HCT116 (cell line): ENCODE measurements at regions not wholly inside any gene's neighbourhood (a gene's known extent, or its start where the extent isn't known, plus 50 kb on each side); places are given as distances from the start of the nearest gene placed in this dataset.

Experiments
- ATAC-seq: fragments of 200-7000 bp; cut with Tn5 transposase; 2 replicates; pipeline ENCODE4 v1.9.1; 2020; ENCODE audit warnings: mild to moderate bottlenecking, moderate library complexity
- BruUV-seq: library from RNA; stranded (reverse); fragments of 400-500 nt; replicated peaks from 2 replicates; lab custom pipeline; 2021; lab: Mats Ljungman, UMichigan
- CTCF ChIA-PET: fragments of 300-600 bp; sonication (Branson Sonifier 250); formaldehyde crosslinking; loops from one replicate; lab custom pipeline; 2021; ENCODE audit warnings: antibody characterized with exemption; lab: Charles Lee
- POLR2A ChIA-PET: fragments of 300-600, 350-600 bp; sonication (Branson Sonifier 250); formaldehyde crosslinking; loops from one replicate; lab custom pipeline; 2021; ENCODE audit warnings: antibody characterized with exemption; lab: Charles Lee
- RAD21 ChIA-PET, 2 experiments: fragments of 300-600 bp; sonication (Branson Sonifier 250); formaldehyde crosslinking; loops; one replicate each; lab custom pipeline; 2023; ENCODE audit warnings: low total read pairs in 2 of 2; ENCODE audit not compliant: uncharacterized antibody in 2 of 2, unreplicated experiment in 2 of 2, low non-redundant PET in 1 of 2; lab: Charles Lee
- DNase-seq: peaks from one replicate; pipeline ENCODE4 v3.0.0-alpha.2; 2010; ENCODE audit warnings: low read depth, low spot score
- H2AFZ ChIP-seq: fragments of 200-600 bp; shearing (Covaris generic), sonication (generic); 2 replicates; pipeline ENCODE4 v1.6.1; 2017; ENCODE audit warnings: low read depth, mixed run types, mixed read lengths, antibody characterized with exemption, low read length; ENCODE audit not compliant: poor library complexity, severe bottlenecking
- H3K27ac ChIP-seq: 2 replicates; pipeline ENCODE4 v1.5.1; 2012; ENCODE audit warnings: low read depth, low read length
- H3K27me3 ChIP-seq: fragments of 200-600 bp; sonication (generic); 2 replicates; pipeline ENCODE4 v1.6.1; 2016; ENCODE audit warnings: mixed run types, low read length, mixed read lengths; ENCODE audit not compliant: insufficient read depth
- H3K36me3 ChIP-seq, 2 experiments: fragments of 200-500 bp in 1 of 2; fragments of 200-600 bp in 1 of 2; sonication (Bioruptor generic) in 1 of 2; sonication (generic) in 1 of 2; 2 replicates each; pipeline versions ENCODE4 v1.5.1 to v1.6.1; 2014 to 2016; ENCODE audit warnings: low read length in 2 of 2, inconsistent platforms in 1 of 2, mixed read lengths in 1 of 2, mixed run types in 1 of 2; ENCODE audit not compliant: insufficient read depth in 2 of 2, control insufficient read depth in 1 of 2
- H3K4me1 ChIP-seq, 2 experiments: fragments of 200-600 bp in 1 of 2; sonication (generic) in 1 of 2; 2 replicates each; pipeline versions ENCODE4 v1.5.1 to v1.6.1; 2012 to 2017; ENCODE audit warnings: low read length in 2 of 2, inconsistent platforms in 1 of 2, mild to moderate bottlenecking in 1 of 2, mixed read lengths in 1 of 2, mixed run types in 1 of 2, moderate library complexity in 1 of 2; ENCODE audit not compliant: insufficient read depth in 2 of 2, control insufficient read depth in 1 of 2
- H3K4me2 ChIP-seq: fragments of 200-600 bp; sonication (generic); 2 replicates; pipeline ENCODE4 v1.6.1; 2017; ENCODE audit warnings: mixed run types, low read length, mixed read lengths
- H3K4me3 ChIP-seq, 2 experiments: fragments of 200-600 bp in 1 of 2; sonication (generic) in 1 of 2; replicated peaks in 1 of 2; 2 replicates each; pipeline ENCODE4 v1.5.1; 2011 to 2016; ENCODE audit warnings: low read length in 2 of 2, control low read depth in 1 of 2, low read depth in 1 of 2, mild to moderate bottlenecking in 1 of 2, mixed read lengths in 1 of 2, mixed run types in 1 of 2
- H3K79me2 ChIP-seq: fragments of 200-600 bp; sonication (generic); 2 replicates; pipeline ENCODE4 v1.6.1; 2017; ENCODE audit warnings: mild to moderate bottlenecking, mixed run types, low read length, moderate library complexity, mixed read lengths; ENCODE audit not compliant: insufficient read depth
- H3K9ac ChIP-seq: fragments of 200-600 bp; sonication (generic); 2 replicates; pipeline ENCODE4 v1.6.1; 2016; ENCODE audit warnings: low read length, mixed read lengths
- H3K9me2 ChIP-seq: fragments of 200-600 bp; sonication (generic), shearing (Covaris generic); 2 replicates; pipeline ENCODE4 v1.6.1; 2017; ENCODE audit warnings: mixed run types, mild to moderate bottlenecking, moderate library complexity; ENCODE audit not compliant: insufficient read depth
- H3K9me3 ChIP-seq, 2 experiments: fragments of 200-500 bp in 1 of 2; fragments of 200-600 bp in 1 of 2; sonication (Bioruptor generic) in 1 of 2; sonication (generic) in 1 of 2; 2 replicates each; pipeline ENCODE4 v1.6.1; 2014 to 2017; ENCODE audit warnings: low read length in 2 of 2, mixed read lengths in 2 of 2, inconsistent platforms in 1 of 2, low read depth in 1 of 2, mild to moderate bottlenecking in 1 of 2, mixed run types in 1 of 2, moderate library complexity in 1 of 2; ENCODE audit not compliant: control insufficient read depth in 1 of 2, insufficient read depth in 1 of 2
- H4K20me1 ChIP-seq: fragments of 200-600 bp; sonication (generic), shearing (Covaris generic); 2 replicates; pipeline ENCODE4 v1.6.1; 2017; ENCODE audit warnings: mixed run types, mild to moderate bottlenecking, moderate library complexity; ENCODE audit not compliant: insufficient read depth
- ATF3 ChIP-seq: IDR thresholded peaks from 2 replicates; pipeline ENCODE4 v1.6.1; 2012
- CEBPB ChIP-seq: IDR thresholded peaks from 2 replicates; pipeline ENCODE4 v1.6.1; 2012; ENCODE audit warnings: low read depth
- CTCF ChIP-seq, 3 experiments: fragments of 200-600 bp in 1 of 3; sonication (generic) in 1 of 3; IDR thresholded peaks in 2 of 3; conservative IDR thresholded peaks in 1 of 3; 2 replicates each; pipeline ENCODE4 v1.5.1; 2012 to 2017; ENCODE audit warnings: low read depth in 2 of 3, low read length in 2 of 3, antibody characterized with exemption in 1 of 3, borderline replicate concordance in 1 of 3, control low read depth in 1 of 3, mild to moderate bottlenecking in 1 of 3, mixed read lengths in 1 of 3, mixed run types in 1 of 3, moderate library complexity in 1 of 3; ENCODE audit not compliant: insufficient read depth in 1 of 3
- EZH2 ChIP-seq: fragments of 200-600 bp; sonication (generic); IDR thresholded peaks from 2 replicates; pipeline ENCODE4 v1.6.1; 2017; ENCODE audit warnings: antibody characterized with exemption, mixed run types
- EZH2phosphoT487 ChIP-seq: fragments of 200-600 bp; IDR thresholded peaks from 2 replicates; pipeline ENCODE4 v1.6.1; 2018; ENCODE audit warnings: antibody characterized with exemption, borderline replicate concordance
- RAD21 ChIP-seq: IDR thresholded peaks from 2 replicates; pipeline ENCODE4 v1.6.1; 2012; ENCODE audit warnings: low read depth, mild to moderate bottlenecking
- SIN3A ChIP-seq: IDR thresholded peaks from 2 replicates; pipeline ENCODE4 v1.6.1; 2012; ENCODE audit warnings: low read depth
- SRF ChIP-seq: IDR thresholded peaks from 2 replicates; pipeline ENCODE4 v1.6.1; 2012; ENCODE audit warnings: low read depth
- TCF7L2 ChIP-seq: IDR thresholded peaks from 2 replicates; pipeline ENCODE4 v1.7.0; 2011; ENCODE audit warnings: borderline replicate concordance, inconsistent platforms; ENCODE audit not compliant: insufficient read depth, insufficient read length; ENCODE audit errors: extremely low read depth
- YY1 ChIP-seq: IDR thresholded peaks from 2 replicates; pipeline ENCODE4 v1.6.1; 2011; ENCODE audit warnings: low read length, low read depth, moderate library complexity, mild to moderate bottlenecking; ENCODE audit not compliant: insufficient replicate concordance; ENCODE audit errors: extremely low read depth
- ZFX ChIP-seq: fragments of 450-650 bp; IDR thresholded peaks from 2 replicates; pipeline ENCODE4 v1.6.1; 2017
- intact Hi-C: fragments of 100-400 bp; cut with micrococcal nuclease; formaldehyde crosslinking; loops from 2 replicates; pipeline ENCODE4 v1.10.0; 2022

- TF ChIP-seq EZH2phosphoT487 (no peak), TCF7L2 (no peak), CEBPB (no peak), CTCF (IDR thresholded peaks at IDR 0.05 in 2 of 3, conservative IDR thresholded peaks at IDR 0.05 in 1 of 3; ENCODE audit: borderline replicate concordance in 1 of 3, insufficient read depth in 1 of 3, low read depth in 2 of 3, low read length in 2 of 3) (no peak), ZFX (no peak)
These were observed 265.0 kb upstream of the TCERG1L start (continued) for GRCh38 chr10:131576341-131577177.

- Histone ChIP-seq H3K27me3 (no peaks in the 10 kb centered on the region), H3K36me3 (no peaks in the 10 kb centered on the region), H4K20me1 (no peaks in the 10 kb centered on the region), H3K9ac (no peak overlapping the region), H3K9me3 (no peaks in the 10 kb centered on the region), H3K27ac (no peak overlapping the region), H3K4me1 (no peaks in the 10 kb centered on the region), H3K4me3 (no peak overlapping the region), H2AFZ (no peak overlapping the region), H3K4me2 (no peak overlapping the region), H3K79me2 (no peaks in the 10 kb centered on the region), H3K9me2 (no peaks in the 10 kb centered on the region)
- ChIA-PET RAD21 (no interaction called here), CTCF (no interaction called here), POLR2A (no interaction called here)
- ATAC-seq (no peak), DNase-seq (no peak)
- intact Hi-C loops = no loop called here
- BruUV-seq = no TSS peak
- no peak for TF ChIP-seq YY1
- no peak for TF ChIP-seq CTCF (IDR thresholded peaks at IDR 0.05 in 2 of 3, conservative IDR thresholded peaks at IDR 0.05 in 1 of 3; ENCODE audit: borderline replicate concordance in 1 of 3, insufficient read depth in 1 of 3, low read depth in 2 of 3, low read length in 2 of 3)
- no peak for TF ChIP-seq EZH2
- no peak for TF ChIP-seq EZH2phosphoT487
- no peak for TF ChIP-seq SRF
- no peak for TF ChIP-seq CEBPB
- TF ChIP-seq SIN3A = no peak
- TF ChIP-seq ATF3 = no peak
- TF ChIP-seq RAD21 = no peak
These were observed 265.6 kb upstream of the TCERG1L start for GRCh38 chr10:131577178-131577555.
